ENCODE measurements at regions not wholly inside any gene's neighbourhood (a gene's known extent, or its start where the extent isn't known, plus 50 kb on each side); places are given as distances from the start of the nearest gene placed in this dataset.

- H3K36me3 ChIP-seq = no peaks in the 10 kb centered on the region
- intact Hi-C loops (cut with DNase I) = no loop called here
- TF ChIP-seq, protein P1, sequence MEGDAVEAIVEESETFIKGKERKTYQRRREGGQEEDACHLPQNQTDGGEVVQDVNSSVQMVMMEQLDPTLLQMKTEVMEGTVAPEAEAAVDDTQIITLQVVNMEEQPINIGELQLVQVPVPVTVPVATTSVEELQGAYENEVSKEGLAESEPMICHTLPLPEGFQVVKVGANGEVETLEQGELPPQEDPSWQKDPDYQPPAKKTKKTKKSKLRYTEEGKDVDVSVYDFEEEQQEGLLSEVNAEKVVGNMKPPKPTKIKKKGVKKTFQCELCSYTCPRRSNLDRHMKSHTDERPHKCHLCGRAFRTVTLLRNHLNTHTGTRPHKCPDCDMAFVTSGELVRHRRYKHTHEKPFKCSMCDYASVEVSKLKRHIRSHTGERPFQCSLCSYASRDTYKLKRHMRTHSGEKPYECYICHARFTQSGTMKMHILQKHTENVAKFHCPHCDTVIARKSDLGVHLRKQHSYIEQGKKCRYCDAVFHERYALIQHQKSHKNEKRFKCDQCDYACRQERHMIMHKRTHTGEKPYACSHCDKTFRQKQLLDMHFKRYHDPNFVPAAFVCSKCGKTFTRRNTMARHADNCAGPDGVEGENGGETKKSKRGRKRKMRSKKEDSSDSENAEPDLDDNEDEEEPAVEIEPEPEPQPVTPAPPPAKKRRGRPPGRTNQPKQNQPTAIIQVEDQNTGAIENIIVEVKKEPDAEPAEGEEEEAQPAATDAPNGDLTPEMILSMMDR (IDR thresholded peaks at IDR 0.05) = no peak
- no peak for DNase-seq (ENCODE audit: low spot score in 2 of 2)
- H3K4me3 ChIP-seq = no peak overlapping the region
- no peaks in the 10 kb centered on the region for H3K9me3 ChIP-seq
- H3K27ac ChIP-seq = no peak overlapping the region
- H3K4me1 ChIP-seq = no peaks in the 10 kb centered on the region
- no peaks in the 10 kb centered on the region for H3K27me3 ChIP-seq
Measured at GRCh38 chr10:83083831-83084230, 1055.5 kb upstream of the GHITM start.

DNA sequence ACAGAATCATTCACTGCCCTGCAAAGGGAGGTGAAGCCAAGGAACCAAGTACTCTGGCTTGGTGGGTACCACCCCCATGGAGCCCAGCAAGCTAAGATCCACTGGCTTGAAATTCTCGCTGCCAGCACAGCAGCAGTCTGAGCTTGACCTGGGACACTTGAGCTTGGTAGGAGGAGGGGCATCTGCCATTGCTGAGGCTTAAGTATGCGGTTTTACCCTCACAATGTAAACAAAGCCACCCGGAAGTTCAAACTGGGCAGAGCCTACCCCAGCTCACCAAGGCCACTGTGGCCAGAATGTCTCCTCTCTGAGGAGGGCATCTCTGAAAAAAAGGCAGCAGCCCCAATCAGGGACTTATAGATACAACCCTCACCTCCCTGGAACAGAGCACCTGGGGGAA, 1050.0 kb upstream of the GHITM start:
- Histone ChIP-seq H3K4me1 (no peaks in the 10 kb centered on the region), H3K27me3 (no peaks in the 10 kb centered on the region), H3K27ac (no peak overlapping the region), H3K9me3 (no peaks in the 10 kb centered on the region), H3K36me3 (no peaks in the 10 kb centered on the region), H3K4me3 (no peak overlapping the region)
- intact Hi-C loops (cut with DNase I) = no loop called here
- TF ChIP-seq, protein P1 (IDR thresholded peaks at IDR 0.05) = no peak
- no peak for DNase-seq (ENCODE audit: low spot score in 2 of 2)

DNA sequence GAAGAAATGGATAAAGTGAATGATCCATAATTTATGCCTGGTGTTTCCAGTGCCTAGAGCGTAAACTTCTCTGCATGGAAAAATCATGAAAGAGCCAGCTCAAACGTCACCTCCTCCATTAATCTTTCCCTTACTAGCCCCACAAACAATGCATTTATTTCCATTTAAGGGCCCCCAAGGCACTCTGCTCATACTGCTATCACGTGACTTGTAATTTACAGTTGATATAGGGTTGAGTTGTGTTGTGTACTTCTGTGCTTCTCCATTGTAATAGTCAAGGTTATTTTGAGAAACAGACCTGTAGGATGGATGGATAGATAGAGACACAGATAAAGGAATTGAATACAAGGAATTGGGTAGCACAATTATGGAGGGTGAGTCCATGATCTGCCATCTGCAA, 1034.7 kb upstream of the GHITM start:
- Histone ChIP-seq H3K36me3 (no peaks in the 10 kb centered on the region), H3K27me3 (no peaks in the 10 kb centered on the region), H3K27ac (no peak overlapping the region), H3K9me3 (no peaks in the 10 kb centered on the region), H3K4me3 (no peak overlapping the region), H3K4me1 (no peaks in the 10 kb centered on the region)
- TF ChIP-seq, protein P1 (IDR thresholded peaks at IDR 0.05) = no peak
- intact Hi-C loops (cut with DNase I) = no loop called here
- no peak for DNase-seq (ENCODE audit: low spot score in 2 of 2)

- TF ChIP-seq, protein P1 (IDR thresholded peaks at IDR 0.05) = no peak
- Histone ChIP-seq H3K36me3 (no peaks in the 10 kb centered on the region), H3K9me3 (no peaks in the 10 kb centered on the region), H3K27ac (no peak overlapping the region), H3K4me3 (no peak overlapping the region), H3K4me1 (no peaks in the 10 kb centered on the region), H3K27me3 (no peaks in the 10 kb centered on the region)
- intact Hi-C loops (cut with DNase I) = no loop called here
- no peak for DNase-seq (ENCODE audit: low spot score in 2 of 2)
Measured at GRCh38 chr10:83108565-83109333, 1030.6 kb upstream of the GHITM start.

- no peaks in the 10 kb centered on the region for H3K9me3 ChIP-seq
- no peaks in the 10 kb centered on the region for H3K27me3 ChIP-seq
- intact Hi-C loops (cut with DNase I) = no loop called here
- TF ChIP-seq, protein P1 (IDR thresholded peaks at IDR 0.05) = no peak
- no peaks in the 10 kb centered on the region for H3K36me3 ChIP-seq
- DNase-seq (ENCODE audit: low spot score in 2 of 2) = no peak
- no peaks in the 10 kb centered on the region for H3K4me1 ChIP-seq
- H3K27ac ChIP-seq = no peak overlapping the region
- H3K4me3 ChIP-seq = no peak overlapping the region
Measured at GRCh38 chr10:83119346-83119745, 1020.0 kb upstream of the GHITM start.

Measured in ascending aorta (tissue), 2 donors.